ENCODE measurements at regions not wholly inside any gene's neighbourhood (a gene's known extent, or its start where the extent isn't known, plus 50 kb on each side); places are given as distances from the start of the nearest gene placed in this dataset.

DNA sequence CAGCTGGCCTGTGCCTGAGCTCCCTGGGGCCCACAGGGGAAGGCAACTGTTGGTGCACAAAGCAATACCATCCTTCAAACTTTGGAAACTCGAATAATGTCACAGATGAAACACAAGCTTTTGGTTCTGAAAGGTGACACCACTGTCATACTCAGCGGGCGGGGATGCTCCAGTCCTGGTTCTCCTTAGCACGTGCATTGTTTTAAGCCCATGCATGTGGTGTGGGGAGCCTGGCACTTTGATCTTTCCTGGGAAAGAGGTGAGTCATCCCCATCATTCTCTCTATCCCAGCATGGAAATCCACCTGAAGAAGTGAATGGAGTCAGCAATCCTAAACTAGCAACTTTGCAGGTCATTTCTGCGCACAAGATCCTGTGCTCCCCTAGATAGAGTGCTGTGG lies 119.6 kb downstream of the GLRX3 start:
- no peaks in the 10 kb centered on the region for H3K27me3 ChIP-seq (ENCODE audit: insufficient read depth, poor library complexity, severe bottlenecking)
- no peak for DNase-seq (ENCODE audit: low read depth in 1 of 2, low spot score in 1 of 2)
- H3K27ac ChIP-seq (replicated peaks), result no peak overlapping the region
- TF ChIP-seq SPI1 (IDR thresholded peaks at IDR 0.05; ENCODE audit: borderline replicate concordance, low read depth), result no peak
- no peak for TF ChIP-seq POLR2AphosphoS5 (IDR thresholded peaks at IDR 0.05; ENCODE audit: low read depth)
- no peak for TF ChIP-seq REST (IDR thresholded peaks at IDR 0.05; ENCODE audit: insufficient replicate concordance, low read depth)
- no peak for TF ChIP-seq GABPA (IDR thresholded peaks at IDR 0.05; ENCODE audit: low read depth)
- no peak for TF ChIP-seq CTCF (IDR thresholded peaks at IDR 0.05; ENCODE audit: insufficient read depth, low read length)
- H3K4me3 ChIP-seq (replicated peaks; ENCODE audit: insufficient read depth, low read length), result no peak overlapping the region

- no peak overlapping the region for H3K27ac ChIP-seq (replicated peaks)
- TF ChIP-seq GABPA (IDR thresholded peaks at IDR 0.05; ENCODE audit: low read depth) (no peak), POLR2AphosphoS5 (IDR thresholded peaks at IDR 0.05; ENCODE audit: low read depth) (no peak), REST (IDR thresholded peaks at IDR 0.05; ENCODE audit: insufficient replicate concordance, low read depth) (no peak), SPI1 (IDR thresholded peaks at IDR 0.05; ENCODE audit: borderline replicate concordance, low read depth) (no peak), CTCF (IDR thresholded peaks at IDR 0.05; ENCODE audit: insufficient read depth, low read length) (no peak)
- DNase-seq (ENCODE audit: low read depth in 1 of 2, low spot score in 1 of 2), result no peak
These were observed 121.7 kb downstream of the GLRX3 start for GRCh38 chr10:130257897-130258296.

GRCh38 chr10:130259380-130259779 lies 123.2 kb downstream of the GLRX3 start:
- TF ChIP-seq GABPA (IDR thresholded peaks at IDR 0.05; ENCODE audit: low read depth) (no peak), REST (IDR thresholded peaks at IDR 0.05; ENCODE audit: insufficient replicate concordance, low read depth) (no peak), POLR2AphosphoS5 (IDR thresholded peaks at IDR 0.05; ENCODE audit: low read depth) (no peak), CTCF (IDR thresholded peaks at IDR 0.05; ENCODE audit: insufficient read depth, low read length) (no peak), SPI1 (IDR thresholded peaks at IDR 0.05; ENCODE audit: borderline replicate concordance, low read depth) (no peak)

More at GRCh38 chr10:130257897-130258296, 121.7 kb downstream of the GLRX3 start:
- H3K4me3 ChIP-seq (replicated peaks; ENCODE audit: insufficient read depth, low read length), result no peak overlapping the region
- no peaks in the 10 kb centered on the region for H3K27me3 ChIP-seq (ENCODE audit: insufficient read depth, poor library complexity, severe bottlenecking)

More at GRCh38 chr10:130259380-130259779, 123.2 kb downstream of the GLRX3 start:
- Histone ChIP-seq H3K4me3 (replicated peaks; ENCODE audit: insufficient read depth, low read length) (no peak overlapping the region), H3K27me3 (ENCODE audit: insufficient read depth, poor library complexity, severe bottlenecking) (no peaks in the 10 kb centered on the region), H3K27ac (replicated peaks) (no peak overlapping the region)
- DNase-seq (ENCODE audit: low read depth in 1 of 2, low spot score in 1 of 2), result no peak
